ENCODE measurements at regions not wholly inside any gene's neighbourhood (a gene's known extent, or its start where the extent isn't known, plus 50 kb on each side); places are given as distances from the start of the nearest gene placed in this dataset.

GRCh38 chr18:71324356-71324755 lies 1035.5 kb downstream of the SOCS6 start:
- Histone ChIP-seq H3K27ac (ENCODE audit: low read length) (no peak overlapping the region), H3K36me3 (replicated peaks; ENCODE audit: insufficient read depth, low read length) (no peaks in the 10 kb centered on the region)
- no peak for TF ChIP-seq EZH2phosphoT487 (IDR thresholded peaks at IDR 0.05; ENCODE audit: low read length)
- no peak for TF ChIP-seq EZH2 (optimal IDR thresholded peaks at IDR 0.05; ENCODE audit: low read depth, low read length)
- no peak for TF ChIP-seq CTCF (IDR thresholded peaks at IDR 0.05; ENCODE audit: low read length)

GRCh38 chr18:71322201-71322600 lies 1033.4 kb downstream of the SOCS6 start:
- DNase-seq, result peak; percentile 93

More at GRCh38 chr18:71324356-71324755, 1035.5 kb downstream of the SOCS6 start:
- Histone ChIP-seq H3F3A (ENCODE audit: insufficient read depth, low read length) (peaks cover 26% of the 10 kb centered on the region), H3K27me3 (replicated peaks; ENCODE audit: insufficient read depth, low read length) (no peaks in the 10 kb centered on the region), H3K9me2 (replicated peaks; ENCODE audit: insufficient read depth, low read length) (no peaks in the 10 kb centered on the region), H3K79me2 (ENCODE audit: low read length) (no peaks in the 10 kb centered on the region), H3K4me1 (ENCODE audit: low read length) (peaks cover 53% of the 10 kb centered on the region), H3K4me2 (ENCODE audit: low read depth, low read length) (no peak overlapping the region), H3K9me3 (replicated peaks; ENCODE audit: insufficient read depth, low read length) (no peaks in the 10 kb centered on the region), H2AFZ (ENCODE audit: low read length) (no peak overlapping the region), H4K20me1 (ENCODE audit: insufficient read depth, low read length) (no peaks in the 10 kb centered on the region), H3K4me3 (ENCODE audit: low read length) (no peak overlapping the region), H3K9ac (ENCODE audit: low read length) (no peak overlapping the region)
- no peak for DNase-seq

GRCh38 chr18:71321319-71321718 lies 1032.5 kb downstream of the SOCS6 start:
- peak overlapping the region; percentile 98 for H3K27ac ChIP-seq (ENCODE audit: low read length)
- peak overlapping the region; percentile 72 for H2AFZ ChIP-seq (ENCODE audit: low read length)
- H3K4me1 ChIP-seq (ENCODE audit: low read length), result peaks cover 38% of the 10 kb centered on the region
- DNase-seq, result no peak
- peaks cover 26% of the 10 kb centered on the region for H3F3A ChIP-seq (ENCODE audit: insufficient read depth, low read length)
- no peaks in the 10 kb centered on the region for H3K9me2 ChIP-seq (replicated peaks; ENCODE audit: insufficient read depth, low read length)
- H3K79me2 ChIP-seq (ENCODE audit: low read length), result no peaks in the 10 kb centered on the region
- no peaks in the 10 kb centered on the region for H3K36me3 ChIP-seq (replicated peaks; ENCODE audit: insufficient read depth, low read length)
- H4K20me1 ChIP-seq (ENCODE audit: insufficient read depth, low read length), result no peaks in the 10 kb centered on the region
- no peaks in the 10 kb centered on the region for H3K27me3 ChIP-seq (replicated peaks; ENCODE audit: insufficient read depth, low read length)
- TF ChIP-seq EZH2phosphoT487 (IDR thresholded peaks at IDR 0.05; ENCODE audit: low read length) (no peak), EZH2 (optimal IDR thresholded peaks at IDR 0.05; ENCODE audit: low read depth, low read length) (no peak), CTCF (IDR thresholded peaks at IDR 0.05; ENCODE audit: low read length) (no peak)
- H3K4me2 ChIP-seq (ENCODE audit: low read depth, low read length), result peak overlapping the region; percentile 86
- peak overlapping the region; percentile 29; the same call in 1 of the 2 replicates for H3K9ac ChIP-seq (ENCODE audit: low read length)
- no peak overlapping the region for H3K4me3 ChIP-seq (ENCODE audit: low read length)
- H3K9me3 ChIP-seq (replicated peaks; ENCODE audit: insufficient read depth, low read length), result no peaks in the 10 kb centered on the region

More at GRCh38 chr18:71322201-71322600, 1033.4 kb downstream of the SOCS6 start:
- H3K27ac ChIP-seq (ENCODE audit: low read length), result peak overlapping the region; percentile 98
- no peaks in the 10 kb centered on the region for H3K27me3 ChIP-seq (replicated peaks; ENCODE audit: insufficient read depth, low read length)
- peaks cover 26% of the 10 kb centered on the region for H3F3A ChIP-seq (ENCODE audit: insufficient read depth, low read length)
- peak overlapping the region; percentile 21; the same call in 1 of the 2 replicates for H3K4me3 ChIP-seq (ENCODE audit: low read length)
- TF ChIP-seq CTCF (IDR thresholded peaks at IDR 0.05; ENCODE audit: low read length) (no peak), EZH2phosphoT487 (IDR thresholded peaks at IDR 0.05; ENCODE audit: low read length) (no peak), EZH2 (optimal IDR thresholded peaks at IDR 0.05; ENCODE audit: low read depth, low read length) (no peak)
- H3K4me2 ChIP-seq (ENCODE audit: low read depth, low read length), result peak overlapping the region; percentile 86
- peak overlapping the region; percentile 54 for H3K9ac ChIP-seq (ENCODE audit: low read length)
- no peaks in the 10 kb centered on the region for H4K20me1 ChIP-seq (ENCODE audit: insufficient read depth, low read length)
- peaks cover 38% of the 10 kb centered on the region for H3K4me1 ChIP-seq (ENCODE audit: low read length)
- no peaks in the 10 kb centered on the region for H3K9me2 ChIP-seq (replicated peaks; ENCODE audit: insufficient read depth, low read length)
- peak overlapping the region; percentile 10; the same call in 1 of the 2 replicates for H2AFZ ChIP-seq (ENCODE audit: low read length)
- no peaks in the 10 kb centered on the region for H3K36me3 ChIP-seq (replicated peaks; ENCODE audit: insufficient read depth, low read length)
- H3K79me2 ChIP-seq (ENCODE audit: low read length), result no peaks in the 10 kb centered on the region
- H3K9me3 ChIP-seq (replicated peaks; ENCODE audit: insufficient read depth, low read length), result no peaks in the 10 kb centered on the region
